HG02870 (cell line): ENCODE measurements at regions not wholly inside any gene's neighbourhood (a gene's known extent, or its start where the extent isn't known, plus 50 kb on each side); places are given as distances from the start of the nearest gene placed in this dataset.
"Not testable (repeated sequence)": the region's sequence is repeated elsewhere in the genome, so short reads cannot be mapped to it uniquely, and the experiment has no call there.

ENCODE experiments used
- ATAC-seq: cut with Tn5 transposase; IDR thresholded peaks from one replicate; pipeline ENCODE4 v1.9.1; 2021; ENCODE audit warnings: mild to moderate bottlenecking, moderate library complexity; ENCODE audit not compliant: unreplicated experiment

- no peak for ATAC-seq
These were observed 132.3 kb downstream of the CSNK2A3 start for GRCh38 chr11:11220786-11221185.

- no peak for ATAC-seq
These were observed 134.4 kb downstream of the CSNK2A3 start for GRCh38 chr11:11218629-11218986.

- ATAC-seq = no peak
These were observed 135.0 kb downstream of the CSNK2A3 start for GRCh38 chr11:11217929-11218628.

GRCh38 chr11:11217289-11217928, 135.6 kb downstream of the CSNK2A3 start:
- ATAC-seq = no peak

GRCh38 chr11:11215944-11216343, 137.1 kb downstream of the CSNK2A3 start:
- no peak for ATAC-seq

GRCh38 chr11:11215058-11215815, 137.8 kb downstream of the CSNK2A3 start:
- no peak for ATAC-seq

GRCh38 chr11:11213117-11213516, 139.9 kb downstream of the CSNK2A3 start:
- ATAC-seq = no peak

GRCh38 chr11:11211888-11212287, 141.2 kb downstream of the CSNK2A3 start:
- no peak for ATAC-seq

- no peak for ATAC-seq
These were observed 141.9 kb downstream of the CSNK2A3 start for GRCh38 chr11:11211186-11211585.

- ATAC-seq = no peak
These were observed 142.6 kb downstream of the CSNK2A3 start for GRCh38 chr11:11210446-11210845.

GRCh38 chr11:11209967-11210366, 143.1 kb downstream of the CSNK2A3 start:
- no peak for ATAC-seq

GRCh38 chr11:11208994-11209393, 144.1 kb downstream of the CSNK2A3 start:
- ATAC-seq = no peak

GRCh38 chr11:11207428-11207827, 145.6 kb downstream of the CSNK2A3 start:
- no peak for ATAC-seq

- no peak for ATAC-seq
These were observed 146.6 kb downstream of the CSNK2A3 start for GRCh38 chr11:11206484-11206883.

GRCh38 chr11:11202885-11203284, 150.2 kb downstream of the CSNK2A3 start:
- no peak for ATAC-seq

- not testable (repeated sequence) for ATAC-seq
These were observed 151.7 kb downstream of the CSNK2A3 start for GRCh38 chr11:11201302-11201701.

- no peak for ATAC-seq
These were observed 160.5 kb downstream of the CSNK2A3 start for GRCh38 chr11:11192541-11192940.

- ATAC-seq = no peak
These were observed 163.5 kb downstream of the CSNK2A3 start for GRCh38 chr11:11189506-11189905.

- ATAC-seq = no peak
These were observed 166.8 kb downstream of the CSNK2A3 start for GRCh38 chr11:11186249-11186648.

- no peak for ATAC-seq
These were observed 170.8 kb downstream of the CSNK2A3 start for GRCh38 chr11:11182261-11182660.

GRCh38 chr11:11178671-11179638, 174.1 kb downstream of the CSNK2A3 start:
- no peak for ATAC-seq
